IPS DF 6.9 (cell line): ENCODE measurements at regions not wholly inside any gene's neighbourhood (a gene's known extent, or its start where the extent isn't known, plus 50 kb on each side); places are given as distances from the start of the nearest gene placed in this dataset.

Source experiments
- DNase-seq: peaks from one replicate; pipeline ENCODE4 v3.0.0-alpha.2; 2013; ENCODE audit warnings: low read depth, low spot score
- H3K27ac ChIP-seq: one replicate; pipeline ENCODE4 v1.5.1; 2013; ENCODE audit warnings: low read length, control low read depth
- H3K27me3 ChIP-seq: 2 replicates; pipeline ENCODE4 v1.6.1; 2013; ENCODE audit warnings: mild to moderate bottlenecking, low read length; ENCODE audit not compliant: control insufficient read depth, insufficient read depth
- H3K36me3 ChIP-seq: 2 replicates; pipeline ENCODE4 v1.6.1; 2013; ENCODE audit warnings: low read length; ENCODE audit not compliant: control insufficient read depth, insufficient read depth
- H3K4me1 ChIP-seq: 2 replicates; pipeline ENCODE4 v1.6.1; 2013; ENCODE audit warnings: low read length; ENCODE audit not compliant: control insufficient read depth, insufficient read depth
- H3K4me3 ChIP-seq: 2 replicates; pipeline ENCODE4 v1.5.1; 2013; ENCODE audit warnings: mild to moderate bottlenecking, low read length
- H3K9me3 ChIP-seq: 2 replicates; pipeline ENCODE4 v1.6.1; 2013; ENCODE audit warnings: low read length, inconsistent platforms; ENCODE audit not compliant: control insufficient read depth, insufficient read depth
- WGBS: extraction: QIAGEN DNeasy Blood & Tissue Kit; methylation state at CpG from one replicate; pipeline ENCODE4 v1.1.7; 2013; ENCODE audit warnings: mixed read lengths, missing lambda C conversion rate; ENCODE audit not compliant: insufficient read length, insufficient coverage; 5-methylcytosine and 5-hydroxymethylcytosine counted together

DNA sequence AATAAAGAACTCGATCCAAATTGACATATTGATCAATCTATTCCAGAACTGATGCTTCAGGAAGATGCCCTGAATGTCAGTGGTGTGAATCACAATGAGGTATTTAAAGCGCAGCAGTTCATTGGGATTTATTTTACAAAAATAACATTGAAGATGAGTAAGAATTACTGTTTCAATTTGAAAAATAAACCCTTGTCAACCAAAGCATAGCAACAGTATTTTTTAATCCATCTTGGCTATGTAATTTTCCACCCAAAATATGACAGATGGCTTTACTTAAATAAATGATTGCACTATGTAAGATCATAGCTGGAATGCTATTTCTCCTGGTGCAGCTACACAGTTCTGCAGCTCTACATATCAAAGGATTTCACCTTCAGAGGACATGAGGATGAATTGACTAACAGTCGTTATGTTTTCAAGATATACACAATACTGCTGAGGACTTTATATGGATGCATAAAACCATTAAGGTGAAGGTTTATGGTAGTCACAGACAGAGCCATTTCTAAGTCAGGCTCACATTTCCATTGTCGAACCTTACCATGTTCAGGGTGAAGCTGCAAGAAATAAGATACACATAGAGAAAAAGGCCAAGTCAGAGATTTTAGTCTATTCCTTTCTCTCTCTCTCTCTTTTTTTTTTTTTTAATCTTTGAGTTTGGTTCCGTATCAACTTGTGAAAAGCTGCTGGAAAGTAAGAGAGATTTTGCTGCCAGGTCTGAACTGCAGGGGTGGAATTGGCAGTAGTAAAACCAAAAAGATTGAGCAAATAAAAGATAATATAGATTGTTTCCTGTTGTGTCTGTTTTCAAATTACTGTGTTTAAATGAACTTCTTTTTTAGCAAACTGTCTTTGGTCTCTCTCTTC, 398.0 kb upstream of the CDH20 start:
- Histone ChIP-seq H3K27ac (no peak overlapping the region), H3K27me3 (no peaks in the 10 kb centered on the region), H3K9me3 (no peaks in the 10 kb centered on the region), H3K36me3 (no peaks in the 10 kb centered on the region), H3K4me1 (no peaks in the 10 kb centered on the region), H3K4me3 (no peak overlapping the region)
- no CpG with 5 or more reads among the region's 5 CpGs for WGBS
- no peak for DNase-seq

- H3K4me1 ChIP-seq: no peaks in the 10 kb centered on the region
- DNase-seq: no peak
- H3K9me3 ChIP-seq: no peaks in the 10 kb centered on the region
- no peaks in the 10 kb centered on the region for H3K27me3 ChIP-seq
- no peaks in the 10 kb centered on the region for H3K36me3 ChIP-seq
- no peak overlapping the region for H3K27ac ChIP-seq
- no peak overlapping the region for H3K4me3 ChIP-seq
Measured at GRCh38 chr18:60936101-60936500, 397.1 kb upstream of the CDH20 start.

GRCh38 chr18:60943297-60943696, 389.9 kb upstream of the CDH20 start:
- Histone ChIP-seq H3K4me3 (no peak overlapping the region), H3K9me3 (no peaks in the 10 kb centered on the region), H3K27ac (no peak overlapping the region), H3K4me1 (no peaks in the 10 kb centered on the region), H3K27me3 (no peaks in the 10 kb centered on the region), H3K36me3 (no peaks in the 10 kb centered on the region)
- no peak for DNase-seq
- no CpG with 5 or more reads among the region's 6 CpGs for WGBS

GRCh38 chr18:60950634-60951033, 382.6 kb upstream of the CDH20 start:
- no peak for DNase-seq
- no CpG with 5 or more reads among the region's 2 CpGs for WGBS
- H3K36me3 ChIP-seq: no peaks in the 10 kb centered on the region
- H3K4me3 ChIP-seq: no peak overlapping the region
- H3K27ac ChIP-seq: no peak overlapping the region
- H3K27me3 ChIP-seq: no peaks in the 10 kb centered on the region
- no peaks in the 10 kb centered on the region for H3K9me3 ChIP-seq
- H3K4me1 ChIP-seq: no peaks in the 10 kb centered on the region

DNA sequence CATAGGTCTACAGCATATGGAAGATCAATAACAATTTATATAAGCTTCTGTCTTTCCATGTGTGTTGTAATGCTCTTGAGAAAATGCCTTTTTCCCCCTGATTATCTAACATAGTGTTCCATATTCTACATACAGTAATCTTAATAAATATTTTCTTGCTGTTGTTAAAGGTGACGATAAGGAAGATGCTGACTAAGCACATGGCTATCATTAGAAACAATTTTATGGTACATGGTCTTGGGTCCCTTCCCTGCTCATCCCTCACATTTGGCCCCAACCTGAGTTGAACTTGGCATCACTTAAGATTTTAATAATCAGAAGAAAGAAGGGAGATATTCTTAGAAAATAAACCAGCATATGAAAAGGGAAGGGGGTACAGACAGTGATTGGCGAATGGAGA, 382.1 kb upstream of the CDH20 start:
- no peak for DNase-seq
- Histone ChIP-seq H3K27ac (no peak overlapping the region), H3K36me3 (no peaks in the 10 kb centered on the region), H3K9me3 (no peaks in the 10 kb centered on the region), H3K4me3 (no peak overlapping the region), H3K4me1 (no peaks in the 10 kb centered on the region), H3K27me3 (no peaks in the 10 kb centered on the region)
- WGBS: no CpG with 5 or more reads among the region's 2 CpGs

DNA sequence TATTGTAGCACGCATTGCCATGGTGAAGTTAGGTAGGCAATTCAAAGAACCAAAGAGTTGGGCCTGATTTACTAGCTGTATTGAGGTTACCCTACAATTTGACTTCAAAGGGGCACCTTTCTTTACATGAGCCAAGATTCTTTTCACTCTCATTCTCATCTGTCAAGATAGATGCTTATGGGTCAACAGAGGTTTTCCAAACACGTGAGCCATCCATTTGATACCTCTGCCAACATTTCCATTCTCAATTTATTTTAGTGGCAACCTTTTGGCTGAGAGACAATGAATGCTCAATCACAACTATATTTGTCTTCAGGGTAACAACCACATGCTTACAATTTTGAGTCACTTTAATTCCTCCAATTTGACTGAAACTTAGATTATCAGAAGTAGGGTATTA, 370.6 kb upstream of the CDH20 start:
- no CpG with 5 or more reads among the region's 2 CpGs for WGBS
- Histone ChIP-seq H3K4me1 (no peaks in the 10 kb centered on the region), H3K9me3 (no peaks in the 10 kb centered on the region), H3K27me3 (no peaks in the 10 kb centered on the region), H3K27ac (no peak overlapping the region), H3K4me3 (no peak overlapping the region), H3K36me3 (no peaks in the 10 kb centered on the region)
- no peak for DNase-seq

DNA sequence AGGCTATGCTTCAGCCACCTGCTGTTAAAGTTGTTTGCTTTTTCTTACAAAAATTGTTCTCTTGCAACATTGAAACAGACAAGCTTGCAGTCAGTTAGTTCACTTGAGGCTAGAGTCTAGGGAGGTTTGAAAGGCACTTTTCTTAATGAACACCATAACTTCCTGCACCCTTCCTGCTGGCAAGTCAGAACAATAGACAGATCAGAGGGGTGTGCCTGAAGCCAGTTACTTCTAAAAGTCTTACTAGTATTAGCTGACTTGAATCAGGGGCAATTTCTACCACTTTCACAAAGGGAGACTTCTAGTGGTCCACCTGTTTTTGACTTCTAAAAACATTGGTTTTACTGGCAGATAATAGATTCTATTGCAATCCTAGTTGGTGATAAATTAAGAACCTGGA, 367.4 kb upstream of the CDH20 start:
- Histone ChIP-seq H3K4me3 (no peak overlapping the region), H3K9me3 (no peaks in the 10 kb centered on the region), H3K4me1 (no peaks in the 10 kb centered on the region), H3K27ac (no peak overlapping the region), H3K27me3 (no peaks in the 10 kb centered on the region), H3K36me3 (no peaks in the 10 kb centered on the region)
- DNase-seq: no peak

GRCh38 chr18:60966876-60967275, 366.4 kb upstream of the CDH20 start:
- Histone ChIP-seq H3K36me3 (no peaks in the 10 kb centered on the region), H3K27me3 (no peaks in the 10 kb centered on the region), H3K4me1 (no peaks in the 10 kb centered on the region), H3K4me3 (no peak overlapping the region), H3K27ac (no peak overlapping the region), H3K9me3 (no peaks in the 10 kb centered on the region)
- no CpG with 5 or more reads among the region's 2 CpGs for WGBS
- no peak for DNase-seq

DNA sequence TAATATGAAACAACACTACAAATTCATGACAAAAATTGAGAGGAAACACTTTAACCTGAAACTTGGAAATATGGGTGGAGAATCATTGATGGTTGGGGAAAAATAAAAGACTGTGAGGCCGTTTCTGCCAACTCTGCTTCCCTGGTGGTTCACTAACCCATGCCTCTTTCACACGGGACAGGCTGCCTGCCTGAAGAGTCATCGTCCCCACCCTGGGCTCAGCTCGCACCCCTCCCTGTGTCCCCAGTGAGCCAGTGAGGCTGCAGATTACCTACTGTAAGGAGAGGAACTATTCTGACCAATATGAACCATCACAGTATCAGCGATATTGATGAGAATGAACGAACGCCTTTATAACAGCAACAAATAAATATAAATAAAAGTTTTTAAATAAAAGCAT, 357.8 kb upstream of the CDH20 start:
- no CpG with 5 or more reads among the region's 7 CpGs for WGBS
- Histone ChIP-seq H3K27ac (no peak overlapping the region), H3K27me3 (no peaks in the 10 kb centered on the region), H3K4me3 (no peak overlapping the region), H3K9me3 (no peaks in the 10 kb centered on the region), H3K4me1 (no peaks in the 10 kb centered on the region), H3K36me3 (no peaks in the 10 kb centered on the region)
- DNase-seq: no peak

- Histone ChIP-seq H3K4me3 (no peak overlapping the region), H3K9me3 (no peaks in the 10 kb centered on the region), H3K27me3 (no peaks in the 10 kb centered on the region), H3K4me1 (no peaks in the 10 kb centered on the region), H3K36me3 (no peaks in the 10 kb centered on the region), H3K27ac (no peak overlapping the region)
- DNase-seq: no peak
- WGBS: no CpG with 5 or more reads among the region's 3 CpGs
Measured at GRCh38 chr18:60976976-60977375, 356.3 kb upstream of the CDH20 start.

DNA sequence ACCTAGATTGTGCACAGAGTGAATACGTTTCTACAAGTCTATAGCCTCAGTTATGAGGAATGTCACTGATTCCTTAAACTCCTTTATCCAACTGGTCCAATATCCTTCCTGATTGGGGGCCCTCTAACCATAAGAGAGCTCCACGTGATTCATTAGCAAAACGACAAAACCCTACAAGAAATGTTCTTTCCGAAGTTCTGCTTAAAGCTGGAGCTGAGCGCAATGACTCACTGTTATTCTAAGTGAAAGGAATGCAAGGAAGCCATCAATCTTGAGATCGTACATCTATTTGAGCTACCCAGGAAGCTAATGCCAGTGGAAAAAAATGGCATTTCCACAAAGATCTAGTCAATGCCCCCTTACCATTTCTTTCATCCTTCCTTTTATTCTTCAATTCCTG, 354.9 kb upstream of the CDH20 start:
- no peaks in the 10 kb centered on the region for H3K4me1 ChIP-seq
- WGBS: no CpG with 5 or more reads among the region's 6 CpGs
- DNase-seq: no peak
- no peak overlapping the region for H3K27ac ChIP-seq
- no peaks in the 10 kb centered on the region for H3K36me3 ChIP-seq
- no peaks in the 10 kb centered on the region for H3K9me3 ChIP-seq
- no peaks in the 10 kb centered on the region for H3K27me3 ChIP-seq
- no peak overlapping the region for H3K4me3 ChIP-seq
